OCI-LY3 (cell line): ENCODE measurements at regions not wholly inside any gene's neighbourhood (a gene's known extent, or its start where the extent isn't known, plus 50 kb on each side); places are given as distances from the start of the nearest gene placed in this dataset.

Source experiments
- EZH2phosphoT487 ChIP-seq: fragments of 200-600 bp; shearing (Covaris generic); IDR thresholded peaks from 2 replicates; pipeline ENCODE4 v1.6.1; 2018; ENCODE audit warnings: antibody characterized with exemption, mixed run types, low read depth
- TF ChIP-seq, protein P1 (sequence below): fragments of 200-600, 300-600 bp; sonication (generic); IDR thresholded peaks from 2 replicates; pipeline ENCODE4 v1.5.1; 2014; ENCODE audit warnings: antibody characterized with exemption, low read length, low read depth

DNA sequence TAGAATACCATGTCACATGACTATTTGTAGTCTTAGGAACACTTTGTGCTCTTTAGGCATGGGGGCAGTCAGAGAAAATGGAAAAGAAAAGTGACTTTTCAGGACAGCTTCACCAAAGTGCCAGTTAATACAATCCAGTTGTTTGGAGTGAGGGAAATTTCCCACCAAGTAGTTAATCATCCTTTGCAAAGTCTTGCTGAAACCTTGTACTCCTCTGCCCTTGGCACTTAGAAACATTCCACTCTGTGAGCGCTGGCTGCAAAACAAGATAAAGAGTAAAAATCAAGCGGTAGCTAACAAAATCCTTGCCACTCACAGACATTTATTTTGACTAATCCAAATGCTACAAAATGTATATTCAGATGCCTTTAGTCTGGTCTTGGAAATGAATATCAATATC lies 229.2 kb upstream of the HSF2 start:
- TF ChIP-seq, protein P1, sequence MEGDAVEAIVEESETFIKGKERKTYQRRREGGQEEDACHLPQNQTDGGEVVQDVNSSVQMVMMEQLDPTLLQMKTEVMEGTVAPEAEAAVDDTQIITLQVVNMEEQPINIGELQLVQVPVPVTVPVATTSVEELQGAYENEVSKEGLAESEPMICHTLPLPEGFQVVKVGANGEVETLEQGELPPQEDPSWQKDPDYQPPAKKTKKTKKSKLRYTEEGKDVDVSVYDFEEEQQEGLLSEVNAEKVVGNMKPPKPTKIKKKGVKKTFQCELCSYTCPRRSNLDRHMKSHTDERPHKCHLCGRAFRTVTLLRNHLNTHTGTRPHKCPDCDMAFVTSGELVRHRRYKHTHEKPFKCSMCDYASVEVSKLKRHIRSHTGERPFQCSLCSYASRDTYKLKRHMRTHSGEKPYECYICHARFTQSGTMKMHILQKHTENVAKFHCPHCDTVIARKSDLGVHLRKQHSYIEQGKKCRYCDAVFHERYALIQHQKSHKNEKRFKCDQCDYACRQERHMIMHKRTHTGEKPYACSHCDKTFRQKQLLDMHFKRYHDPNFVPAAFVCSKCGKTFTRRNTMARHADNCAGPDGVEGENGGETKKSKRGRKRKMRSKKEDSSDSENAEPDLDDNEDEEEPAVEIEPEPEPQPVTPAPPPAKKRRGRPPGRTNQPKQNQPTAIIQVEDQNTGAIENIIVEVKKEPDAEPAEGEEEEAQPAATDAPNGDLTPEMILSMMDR: no peak
- no peak for TF ChIP-seq EZH2phosphoT487
